Coronary artery (tissue), 2 donors: ENCODE measurements at regions not wholly inside any gene's neighbourhood (a gene's known extent, or its start where the extent isn't known, plus 50 kb on each side); places are given as distances from the start of the nearest gene placed in this dataset.

ENCODE experiments used
- DNase-seq: peaks from one replicate; pipeline ENCODE4 v3.0.0-alpha.2; 2017; ENCODE audit warnings: low spot score
- H3K27ac ChIP-seq, 2 donors: fragments of 200-600 bp; sonication (generic); one replicate each; pipeline ENCODE4 v1.5.1; 2016 to 2019
- H3K4me3 ChIP-seq: fragments of 200-600 bp; sonication (generic); 2 replicates; pipeline ENCODE4 v1.5.1; 2016; ENCODE audit warnings: mild to moderate bottlenecking, moderate library complexity
- TF ChIP-seq, protein P1 (sequence below): fragments of 200-600 bp; sonication (generic); IDR thresholded peaks from one replicate; pipeline ENCODE4 v1.5.1; 2019; ENCODE audit warnings: antibody characterized with exemption

GRCh38 chr13:22112956-22113745 is 442.3 kb downstream of the FGF9 start:
- DNase-seq = no peak
- H3K4me3 ChIP-seq = no peak overlapping the region
- H3K27ac ChIP-seq = peak overlapping the region in 1 of 2 donors; percentile 45
- TF ChIP-seq, protein P1, sequence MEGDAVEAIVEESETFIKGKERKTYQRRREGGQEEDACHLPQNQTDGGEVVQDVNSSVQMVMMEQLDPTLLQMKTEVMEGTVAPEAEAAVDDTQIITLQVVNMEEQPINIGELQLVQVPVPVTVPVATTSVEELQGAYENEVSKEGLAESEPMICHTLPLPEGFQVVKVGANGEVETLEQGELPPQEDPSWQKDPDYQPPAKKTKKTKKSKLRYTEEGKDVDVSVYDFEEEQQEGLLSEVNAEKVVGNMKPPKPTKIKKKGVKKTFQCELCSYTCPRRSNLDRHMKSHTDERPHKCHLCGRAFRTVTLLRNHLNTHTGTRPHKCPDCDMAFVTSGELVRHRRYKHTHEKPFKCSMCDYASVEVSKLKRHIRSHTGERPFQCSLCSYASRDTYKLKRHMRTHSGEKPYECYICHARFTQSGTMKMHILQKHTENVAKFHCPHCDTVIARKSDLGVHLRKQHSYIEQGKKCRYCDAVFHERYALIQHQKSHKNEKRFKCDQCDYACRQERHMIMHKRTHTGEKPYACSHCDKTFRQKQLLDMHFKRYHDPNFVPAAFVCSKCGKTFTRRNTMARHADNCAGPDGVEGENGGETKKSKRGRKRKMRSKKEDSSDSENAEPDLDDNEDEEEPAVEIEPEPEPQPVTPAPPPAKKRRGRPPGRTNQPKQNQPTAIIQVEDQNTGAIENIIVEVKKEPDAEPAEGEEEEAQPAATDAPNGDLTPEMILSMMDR = no peak

GRCh38 chr13:22114630-22115311 is 443.9 kb downstream of the FGF9 start:
- DNase-seq = no peak
- Histone ChIP-seq H3K4me3 (no peak overlapping the region), H3K27ac (peak overlapping the region in 1 of 2 donors; percentile 31)
- TF ChIP-seq, protein P1 = no peak

DNA sequence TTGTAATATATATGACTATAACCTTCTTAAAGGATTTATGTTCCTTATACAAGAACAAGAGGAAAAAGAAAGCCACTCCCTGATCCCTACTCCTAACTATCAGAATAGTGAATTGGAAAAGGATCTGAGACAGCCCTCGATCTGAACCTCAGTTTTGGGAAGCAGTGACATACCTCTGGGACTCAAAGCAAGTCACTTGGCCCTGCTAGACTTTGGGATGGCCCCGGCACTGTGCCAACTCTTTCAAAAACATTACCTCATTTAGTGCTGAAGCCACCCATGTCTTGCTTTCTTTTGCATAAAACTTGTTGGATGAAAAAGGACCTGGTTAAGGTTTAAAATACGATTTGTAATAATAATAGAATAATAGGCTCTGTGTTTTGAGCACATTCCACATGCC is 447.3 kb downstream of the FGF9 start:
- no peak overlapping the region for H3K27ac ChIP-seq
- TF ChIP-seq, protein P1 = no peak

DNA sequence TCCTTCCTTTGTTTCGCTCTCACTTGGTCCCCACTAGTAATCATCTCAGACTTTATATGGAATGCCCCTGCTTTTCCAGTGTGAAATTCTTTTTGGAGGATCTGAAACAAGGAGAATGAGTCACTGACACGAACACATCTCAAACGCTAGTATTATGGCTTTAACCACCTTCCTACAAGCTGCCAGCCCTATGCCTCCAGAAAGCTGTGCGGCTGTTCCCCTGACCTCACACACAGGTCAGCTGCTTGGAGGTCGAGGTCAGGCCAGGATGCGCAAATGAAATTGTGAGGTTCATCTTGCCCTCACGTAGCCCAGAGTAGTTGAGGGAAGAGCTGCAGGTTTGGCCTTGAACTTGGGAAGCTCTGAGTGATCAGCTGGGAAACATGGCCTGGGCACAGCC is 449.8 kb downstream of the FGF9 start:
- TF ChIP-seq, protein P1 = no peak
- no peak overlapping the region for H3K4me3 ChIP-seq
- DNase-seq = no peak
- H3K27ac ChIP-seq = no peak overlapping the region

More for the DNA sequence above, 447.3 kb downstream of the FGF9 start:
- no peak overlapping the region for H3K4me3 ChIP-seq
- no peak for DNase-seq

DNA sequence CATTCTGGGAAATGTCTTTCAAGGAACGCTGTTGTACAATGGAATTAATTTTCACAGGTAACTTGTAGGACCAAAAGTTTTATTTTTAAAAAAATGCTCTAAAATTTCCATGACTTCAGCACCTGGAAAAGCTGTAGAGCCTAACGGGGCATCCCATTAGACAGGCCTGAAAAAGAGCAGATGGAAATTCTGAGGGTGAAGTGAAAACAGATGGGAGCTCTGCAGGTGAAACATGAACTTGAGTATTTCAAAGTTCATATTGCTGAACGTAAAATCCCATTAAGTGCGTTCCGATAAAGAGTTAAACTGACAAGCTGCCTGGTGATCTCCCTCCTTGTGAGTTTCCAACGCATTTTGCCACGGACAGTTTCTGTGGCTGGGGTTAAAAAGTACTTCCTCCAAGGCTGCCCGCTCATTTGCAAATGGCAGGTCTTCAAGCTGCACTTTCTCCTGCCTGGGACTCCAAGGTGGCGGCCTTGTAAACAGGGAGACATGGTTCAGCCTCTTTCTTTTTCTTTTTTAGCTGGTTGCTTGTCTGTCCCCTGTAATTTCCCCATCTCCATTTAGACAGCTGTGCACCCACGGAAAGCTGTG is 450.4 kb downstream of the FGF9 start:
- H3K27ac ChIP-seq = no peak overlapping the region
- no peak overlapping the region for H3K4me3 ChIP-seq
- no peak for DNase-seq
- TF ChIP-seq, protein P1 = no peak

DNA sequence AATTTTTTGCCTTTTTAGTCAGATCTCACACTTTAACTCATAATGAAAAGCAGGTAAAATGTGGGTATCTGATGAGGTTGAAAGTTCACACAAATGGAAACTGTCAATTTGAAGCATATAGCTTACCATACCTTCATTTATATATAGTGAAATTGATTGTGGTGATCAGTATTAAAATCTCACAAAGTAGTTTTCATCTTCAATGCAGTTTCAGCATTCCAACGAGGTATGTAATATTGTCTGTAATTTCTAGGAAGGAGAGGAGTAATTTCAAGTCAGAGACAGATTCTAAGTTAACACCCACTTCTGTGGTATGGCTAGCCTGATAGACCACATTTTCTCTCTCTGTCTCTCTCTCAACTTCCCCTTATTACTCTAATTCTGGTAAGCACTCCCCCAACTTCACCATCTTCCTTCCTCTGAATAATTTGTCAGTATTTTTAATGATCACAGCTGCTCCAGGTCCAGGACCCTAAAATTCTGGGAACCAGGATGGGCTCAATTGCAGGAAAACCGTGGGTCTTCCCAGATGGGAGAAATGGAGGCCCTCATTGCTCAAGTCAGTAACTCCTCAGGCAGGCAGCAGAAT is 455.7 kb downstream of the FGF9 start:
- no peak for DNase-seq
- Histone ChIP-seq H3K27ac (no peak overlapping the region), H3K4me3 (no peak overlapping the region)
- TF ChIP-seq, protein P1 = no peak
